HCT116 (cell line): ENCODE measurements at regions not wholly inside any gene's neighbourhood (a gene's known extent, or its start where the extent isn't known, plus 50 kb on each side); places are given as distances from the start of the nearest gene placed in this dataset.

ENCODE experiments used
- ATAC-seq: fragments of 200-7000 bp; cut with Tn5 transposase; 2 replicates; pipeline ENCODE4 v1.9.1; 2020; ENCODE audit warnings: mild to moderate bottlenecking, moderate library complexity
- BruUV-seq: library from RNA; stranded (reverse); fragments of 400-500 nt; replicated peaks from 2 replicates; lab custom pipeline; 2021; lab: Mats Ljungman, UMichigan
- CTCF ChIA-PET: fragments of 300-600 bp; sonication (Branson Sonifier 250); formaldehyde crosslinking; loops from one replicate; lab custom pipeline; 2021; ENCODE audit warnings: antibody characterized with exemption; lab: Charles Lee
- POLR2A ChIA-PET: fragments of 300-600, 350-600 bp; sonication (Branson Sonifier 250); formaldehyde crosslinking; loops from one replicate; lab custom pipeline; 2021; ENCODE audit warnings: antibody characterized with exemption; lab: Charles Lee
- RAD21 ChIA-PET, 2 experiments: fragments of 300-600 bp; sonication (Branson Sonifier 250); formaldehyde crosslinking; loops; one replicate each; lab custom pipeline; 2023; ENCODE audit warnings: low total read pairs in 2 of 2; ENCODE audit not compliant: uncharacterized antibody in 2 of 2, unreplicated experiment in 2 of 2, low non-redundant PET in 1 of 2; lab: Charles Lee
- DNase-seq: peaks from one replicate; pipeline ENCODE4 v3.0.0-alpha.2; 2010; ENCODE audit warnings: low read depth, low spot score
- H2AFZ ChIP-seq: fragments of 200-600 bp; shearing (Covaris generic), sonication (generic); 2 replicates; pipeline ENCODE4 v1.6.1; 2017; ENCODE audit warnings: low read depth, mixed run types, mixed read lengths, antibody characterized with exemption, low read length; ENCODE audit not compliant: poor library complexity, severe bottlenecking
- H3K27ac ChIP-seq: 2 replicates; pipeline ENCODE4 v1.5.1; 2012; ENCODE audit warnings: low read depth, low read length
- H3K27me3 ChIP-seq: fragments of 200-600 bp; sonication (generic); 2 replicates; pipeline ENCODE4 v1.6.1; 2016; ENCODE audit warnings: mixed run types, low read length, mixed read lengths; ENCODE audit not compliant: insufficient read depth
- H3K36me3 ChIP-seq, 2 experiments: fragments of 200-500 bp in 1 of 2; fragments of 200-600 bp in 1 of 2; sonication (Bioruptor generic) in 1 of 2; sonication (generic) in 1 of 2; 2 replicates each; pipeline versions ENCODE4 v1.5.1 to v1.6.1; 2014 to 2016; ENCODE audit warnings: low read length in 2 of 2, inconsistent platforms in 1 of 2, mixed read lengths in 1 of 2, mixed run types in 1 of 2; ENCODE audit not compliant: insufficient read depth in 2 of 2, control insufficient read depth in 1 of 2
- H3K4me1 ChIP-seq, 2 experiments: fragments of 200-600 bp in 1 of 2; sonication (generic) in 1 of 2; 2 replicates each; pipeline versions ENCODE4 v1.5.1 to v1.6.1; 2012 to 2017; ENCODE audit warnings: low read length in 2 of 2, inconsistent platforms in 1 of 2, mild to moderate bottlenecking in 1 of 2, mixed read lengths in 1 of 2, mixed run types in 1 of 2, moderate library complexity in 1 of 2; ENCODE audit not compliant: insufficient read depth in 2 of 2, control insufficient read depth in 1 of 2
- H3K4me2 ChIP-seq: fragments of 200-600 bp; sonication (generic); 2 replicates; pipeline ENCODE4 v1.6.1; 2017; ENCODE audit warnings: mixed run types, low read length, mixed read lengths
- H3K4me3 ChIP-seq, 2 experiments: fragments of 200-600 bp in 1 of 2; sonication (generic) in 1 of 2; replicated peaks in 1 of 2; 2 replicates each; pipeline ENCODE4 v1.5.1; 2011 to 2016; ENCODE audit warnings: low read length in 2 of 2, control low read depth in 1 of 2, low read depth in 1 of 2, mild to moderate bottlenecking in 1 of 2, mixed read lengths in 1 of 2, mixed run types in 1 of 2
- H3K79me2 ChIP-seq: fragments of 200-600 bp; sonication (generic); 2 replicates; pipeline ENCODE4 v1.6.1; 2017; ENCODE audit warnings: mild to moderate bottlenecking, mixed run types, low read length, moderate library complexity, mixed read lengths; ENCODE audit not compliant: insufficient read depth
- H3K9ac ChIP-seq: fragments of 200-600 bp; sonication (generic); 2 replicates; pipeline ENCODE4 v1.6.1; 2016; ENCODE audit warnings: low read length, mixed read lengths
- H3K9me2 ChIP-seq: fragments of 200-600 bp; sonication (generic), shearing (Covaris generic); 2 replicates; pipeline ENCODE4 v1.6.1; 2017; ENCODE audit warnings: mixed run types, mild to moderate bottlenecking, moderate library complexity; ENCODE audit not compliant: insufficient read depth
- H3K9me3 ChIP-seq, 2 experiments: fragments of 200-500 bp in 1 of 2; fragments of 200-600 bp in 1 of 2; sonication (Bioruptor generic) in 1 of 2; sonication (generic) in 1 of 2; 2 replicates each; pipeline ENCODE4 v1.6.1; 2014 to 2017; ENCODE audit warnings: low read length in 2 of 2, mixed read lengths in 2 of 2, inconsistent platforms in 1 of 2, low read depth in 1 of 2, mild to moderate bottlenecking in 1 of 2, mixed run types in 1 of 2, moderate library complexity in 1 of 2; ENCODE audit not compliant: control insufficient read depth in 1 of 2, insufficient read depth in 1 of 2
- H4K20me1 ChIP-seq: fragments of 200-600 bp; sonication (generic), shearing (Covaris generic); 2 replicates; pipeline ENCODE4 v1.6.1; 2017; ENCODE audit warnings: mixed run types, mild to moderate bottlenecking, moderate library complexity; ENCODE audit not compliant: insufficient read depth
- CBX3 ChIP-seq: IDR thresholded peaks from 2 replicates; pipeline ENCODE4 v1.6.1; 2012; ENCODE audit warnings: low read depth
- EZH2phosphoT487 ChIP-seq: fragments of 200-600 bp; IDR thresholded peaks from 2 replicates; pipeline ENCODE4 v1.6.1; 2018; ENCODE audit warnings: antibody characterized with exemption, borderline replicate concordance
- JUND ChIP-seq: IDR thresholded peaks from 2 replicates; pipeline ENCODE4 v1.6.1; 2012
- POLR2A ChIP-seq: IDR thresholded peaks from 2 replicates; pipeline ENCODE4 v1.7.0; 2011; ENCODE audit warnings: borderline replicate concordance; ENCODE audit not compliant: insufficient read depth, insufficient read length; ENCODE audit errors: extremely low read depth
- SIN3A ChIP-seq: IDR thresholded peaks from 2 replicates; pipeline ENCODE4 v1.6.1; 2012; ENCODE audit warnings: low read depth
- SP1 ChIP-seq: IDR thresholded peaks from 2 replicates; pipeline ENCODE4 v1.6.1; 2012; ENCODE audit warnings: low read depth
- YY1 ChIP-seq: IDR thresholded peaks from 2 replicates; pipeline ENCODE4 v1.6.1; 2011; ENCODE audit warnings: low read length, low read depth, moderate library complexity, mild to moderate bottlenecking; ENCODE audit not compliant: insufficient replicate concordance; ENCODE audit errors: extremely low read depth
- ZBTB33 ChIP-seq: IDR thresholded peaks from 2 replicates; pipeline ENCODE4 v1.6.1; 2011; ENCODE audit warnings: mild to moderate bottlenecking, low read length, moderate library complexity; ENCODE audit not compliant: insufficient replicate concordance; ENCODE audit errors: extremely low read depth
- ZFX ChIP-seq: fragments of 450-650 bp; IDR thresholded peaks from 2 replicates; pipeline ENCODE4 v1.6.1; 2017
- intact Hi-C: fragments of 100-400 bp; cut with micrococcal nuclease; formaldehyde crosslinking; loops from 2 replicates; pipeline ENCODE4 v1.10.0; 2022
- TF ChIP-seq, protein P1 (sequence below), 3 experiments: fragments of 200-600 bp in 1 of 3; sonication (generic) in 1 of 3; IDR thresholded peaks in 2 of 3; conservative IDR thresholded peaks in 1 of 3; 2 replicates each; pipeline ENCODE4 v1.5.1; 2012 to 2017; ENCODE audit warnings: low read depth in 2 of 3, low read length in 2 of 3, antibody characterized with exemption in 1 of 3, borderline replicate concordance in 1 of 3, control low read depth in 1 of 3, mild to moderate bottlenecking in 1 of 3, mixed read lengths in 1 of 3, mixed run types in 1 of 3, moderate library complexity in 1 of 3; ENCODE audit not compliant: insufficient read depth in 1 of 3

- H3K4me2 ChIP-seq = no peak overlapping the region
- no peaks in the 10 kb centered on the region for H4K20me1 ChIP-seq
- BruUV-seq = no TSS peak
- DNase-seq (no peak), ATAC-seq (no peak)
- no peaks in the 10 kb centered on the region for H3K36me3 ChIP-seq
- no peaks in the 10 kb centered on the region for H3K9me2 ChIP-seq
- ChIA-PET CTCF (no interaction called here), RAD21 (interaction anchor here in 1 of 2 experiments (0.6 kb wide), 1 partner anchor 139 kb away, joined by 4 read pairs; no protein-coding TSS in a partner anchor), POLR2A (no interaction called here)
- no peaks in the 10 kb centered on the region for H3K27me3 ChIP-seq
- H3K27ac ChIP-seq = no peak overlapping the region
- H3K9ac ChIP-seq = no peak overlapping the region
- intact Hi-C loops = no loop called here
- no peak for TF ChIP-seq EZH2phosphoT487
- no peak for TF ChIP-seq SP1
- no peak for TF ChIP-seq ZBTB33
- no peak overlapping the region for H3K4me3 ChIP-seq
- H2AFZ ChIP-seq = no peak overlapping the region
- no peaks in the 10 kb centered on the region for H3K9me3 ChIP-seq
- no peaks in the 10 kb centered on the region for H3K79me2 ChIP-seq
- H3K4me1 ChIP-seq = no peaks in the 10 kb centered on the region
Observed at GRCh38 chr6:21898107-21898796, 304.7 kb downstream of the SOX4 start.

DNA sequence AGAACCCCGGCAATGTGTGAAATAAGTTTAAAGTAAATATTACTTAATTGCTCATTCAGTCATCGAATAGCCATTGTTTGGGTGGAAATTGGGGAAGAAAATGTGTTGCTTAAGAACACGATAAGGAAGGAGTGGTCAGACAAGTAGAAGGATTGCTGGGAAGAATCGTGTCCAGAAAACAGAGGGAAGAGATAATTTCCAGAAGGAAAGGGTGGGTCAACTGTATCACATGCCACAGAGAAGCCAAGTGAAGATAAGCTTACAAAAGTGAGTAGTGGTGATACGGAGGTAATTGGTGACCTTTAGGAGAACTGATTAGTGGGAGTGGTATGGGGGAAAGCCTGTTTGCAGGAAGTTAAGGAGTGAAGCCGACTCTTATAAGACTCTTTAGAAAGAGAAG, 306.2 kb downstream of the SOX4 start:
- ATAC-seq (no peak), DNase-seq (no peak)
- no peaks in the 10 kb centered on the region for H3K4me1 ChIP-seq
- no peak overlapping the region for H3K4me3 ChIP-seq
- no peaks in the 10 kb centered on the region for H3K27me3 ChIP-seq
- no TSS peak for BruUV-seq
- no peaks in the 10 kb centered on the region for H3K79me2 ChIP-seq
- no peaks in the 10 kb centered on the region for H3K9me3 ChIP-seq
- intact Hi-C loops = no loop called here
- H3K36me3 ChIP-seq = no peaks in the 10 kb centered on the region
- H4K20me1 ChIP-seq = no peaks in the 10 kb centered on the region
- H3K27ac ChIP-seq = no peak overlapping the region
- POLR2A ChIA-PET = no interaction called here
- no peak overlapping the region for H3K4me2 ChIP-seq
- RAD21 ChIA-PET = no interaction called here
- CTCF ChIA-PET = no interaction called here
- no peak overlapping the region for H2AFZ ChIP-seq
- TF ChIP-seq POLR2A (no peak), SIN3A (no peak), YY1 (no peak), CBX3 (no peak), ZBTB33 (no peak), JUND (no peak), EZH2phosphoT487 (no peak), ZFX (no peak)
- TF ChIP-seq, protein P1, sequence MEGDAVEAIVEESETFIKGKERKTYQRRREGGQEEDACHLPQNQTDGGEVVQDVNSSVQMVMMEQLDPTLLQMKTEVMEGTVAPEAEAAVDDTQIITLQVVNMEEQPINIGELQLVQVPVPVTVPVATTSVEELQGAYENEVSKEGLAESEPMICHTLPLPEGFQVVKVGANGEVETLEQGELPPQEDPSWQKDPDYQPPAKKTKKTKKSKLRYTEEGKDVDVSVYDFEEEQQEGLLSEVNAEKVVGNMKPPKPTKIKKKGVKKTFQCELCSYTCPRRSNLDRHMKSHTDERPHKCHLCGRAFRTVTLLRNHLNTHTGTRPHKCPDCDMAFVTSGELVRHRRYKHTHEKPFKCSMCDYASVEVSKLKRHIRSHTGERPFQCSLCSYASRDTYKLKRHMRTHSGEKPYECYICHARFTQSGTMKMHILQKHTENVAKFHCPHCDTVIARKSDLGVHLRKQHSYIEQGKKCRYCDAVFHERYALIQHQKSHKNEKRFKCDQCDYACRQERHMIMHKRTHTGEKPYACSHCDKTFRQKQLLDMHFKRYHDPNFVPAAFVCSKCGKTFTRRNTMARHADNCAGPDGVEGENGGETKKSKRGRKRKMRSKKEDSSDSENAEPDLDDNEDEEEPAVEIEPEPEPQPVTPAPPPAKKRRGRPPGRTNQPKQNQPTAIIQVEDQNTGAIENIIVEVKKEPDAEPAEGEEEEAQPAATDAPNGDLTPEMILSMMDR (IDR thresholded peaks at IDR 0.05 in 2 of 3, conservative IDR thresholded peaks at IDR 0.05 in 1 of 3; ENCODE audit: borderline replicate concordance in 1 of 3, insufficient read depth in 1 of 3, low read depth in 2 of 3, low read length in 2 of 3) = no peak
- TF ChIP-seq, all 23 proteins: peak for 0
- H3K9me2 ChIP-seq = no peaks in the 10 kb centered on the region
- H3K9ac ChIP-seq = no peak overlapping the region
